Parathyroid adenoma (tissue), 2 donors: ENCODE measurements at regions not wholly inside any gene's neighbourhood (a gene's known extent, or its start where the extent isn't known, plus 50 kb on each side); places are given as distances from the start of the nearest gene placed in this dataset.

Experiments used
- H2AFZ ChIP-seq: fragments of 300-600 bp; sonication (generic); one replicate; pipeline ENCODE4 v1.7.0; 2017; ENCODE audit warnings: antibody characterized with exemption, mild to moderate bottlenecking
- H3K27ac ChIP-seq: fragments of 300-600 bp; sonication (generic); one replicate; pipeline ENCODE4 v1.7.0; 2017
- H3K27me3 ChIP-seq: fragments of 300-600 bp; sonication (generic); one replicate; pipeline ENCODE4 v1.7.0; 2017; ENCODE audit warnings: low read length; ENCODE audit not compliant: control insufficient read depth, insufficient read depth
- H3K36me3 ChIP-seq: fragments of 300-600 bp; sonication (generic); one replicate; pipeline ENCODE4 v1.7.0; 2017; ENCODE audit warnings: low read length; ENCODE audit not compliant: control insufficient read depth, insufficient read depth
- H3K4me1 ChIP-seq: fragments of 300-600 bp; sonication (generic); one replicate; pipeline ENCODE4 v1.7.0; 2017; ENCODE audit warnings: control low read depth
- H3K4me2 ChIP-seq: fragments of 300-600 bp; sonication (generic); one replicate; pipeline ENCODE4 v1.7.0; 2017; ENCODE audit warnings: low read length
- H3K4me3 ChIP-seq: fragments of 300-600 bp; sonication (generic); one replicate; pipeline ENCODE4 v1.7.0; 2017; ENCODE audit warnings: low read depth, low read length
- H3K79me2 ChIP-seq: fragments of 300-600 bp; sonication (generic); one replicate; pipeline ENCODE4 v1.7.0; 2017; ENCODE audit warnings: control low read depth
- H3K9ac ChIP-seq: fragments of 300-600 bp; sonication (generic); one replicate; pipeline ENCODE4 v1.7.0; 2017; ENCODE audit warnings: mild to moderate bottlenecking
- H3K9me3 ChIP-seq: fragments of 300-600 bp; sonication (generic); one replicate; pipeline ENCODE4 v1.7.0; 2017; ENCODE audit warnings: low read length; ENCODE audit not compliant: control insufficient read depth
- TF ChIP-seq, protein P1 (sequence below): fragments of 300-600 bp; sonication (generic); IDR thresholded peaks from one replicate; pipeline ENCODE4 v1.7.0; 2017; ENCODE audit warnings: antibody characterized with exemption, mild to moderate bottlenecking
- donor health status: primary hyperparathyroidism.

DNA sequence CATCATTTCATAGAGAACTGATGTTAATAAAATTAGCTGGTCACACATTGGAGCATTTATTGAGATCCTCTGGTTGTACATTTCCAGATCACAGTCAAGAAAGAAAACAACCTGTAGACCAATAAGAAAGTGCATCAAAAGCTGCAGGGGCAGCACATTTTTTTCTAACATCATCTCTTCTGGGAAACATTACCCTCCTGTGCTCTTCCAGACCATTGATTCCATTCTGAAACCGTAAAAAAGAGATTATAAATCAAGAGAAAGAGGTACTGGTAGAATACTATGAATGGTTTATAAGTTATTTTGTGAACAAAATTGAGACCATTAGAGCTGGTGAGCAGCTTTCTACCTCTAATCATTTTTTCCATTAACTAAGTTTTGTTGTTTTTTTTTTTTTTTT lies 1548.2 kb upstream of the CELF4 start:
- H3K27ac ChIP-seq: no peak overlapping the region
- H3K4me3 ChIP-seq: no peak overlapping the region
- no peaks in the 10 kb centered on the region for H3K4me1 ChIP-seq
- no peak overlapping the region for H2AFZ ChIP-seq
- no peaks in the 10 kb centered on the region for H3K27me3 ChIP-seq
- no peaks in the 10 kb centered on the region for H3K36me3 ChIP-seq
- H3K79me2 ChIP-seq: no peaks in the 10 kb centered on the region
- TF ChIP-seq, protein P1, sequence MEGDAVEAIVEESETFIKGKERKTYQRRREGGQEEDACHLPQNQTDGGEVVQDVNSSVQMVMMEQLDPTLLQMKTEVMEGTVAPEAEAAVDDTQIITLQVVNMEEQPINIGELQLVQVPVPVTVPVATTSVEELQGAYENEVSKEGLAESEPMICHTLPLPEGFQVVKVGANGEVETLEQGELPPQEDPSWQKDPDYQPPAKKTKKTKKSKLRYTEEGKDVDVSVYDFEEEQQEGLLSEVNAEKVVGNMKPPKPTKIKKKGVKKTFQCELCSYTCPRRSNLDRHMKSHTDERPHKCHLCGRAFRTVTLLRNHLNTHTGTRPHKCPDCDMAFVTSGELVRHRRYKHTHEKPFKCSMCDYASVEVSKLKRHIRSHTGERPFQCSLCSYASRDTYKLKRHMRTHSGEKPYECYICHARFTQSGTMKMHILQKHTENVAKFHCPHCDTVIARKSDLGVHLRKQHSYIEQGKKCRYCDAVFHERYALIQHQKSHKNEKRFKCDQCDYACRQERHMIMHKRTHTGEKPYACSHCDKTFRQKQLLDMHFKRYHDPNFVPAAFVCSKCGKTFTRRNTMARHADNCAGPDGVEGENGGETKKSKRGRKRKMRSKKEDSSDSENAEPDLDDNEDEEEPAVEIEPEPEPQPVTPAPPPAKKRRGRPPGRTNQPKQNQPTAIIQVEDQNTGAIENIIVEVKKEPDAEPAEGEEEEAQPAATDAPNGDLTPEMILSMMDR: no peak
- H3K9ac ChIP-seq: no peak overlapping the region
- H3K9me3 ChIP-seq: no peaks in the 10 kb centered on the region
- H3K4me2 ChIP-seq: no peak overlapping the region

DNA sequence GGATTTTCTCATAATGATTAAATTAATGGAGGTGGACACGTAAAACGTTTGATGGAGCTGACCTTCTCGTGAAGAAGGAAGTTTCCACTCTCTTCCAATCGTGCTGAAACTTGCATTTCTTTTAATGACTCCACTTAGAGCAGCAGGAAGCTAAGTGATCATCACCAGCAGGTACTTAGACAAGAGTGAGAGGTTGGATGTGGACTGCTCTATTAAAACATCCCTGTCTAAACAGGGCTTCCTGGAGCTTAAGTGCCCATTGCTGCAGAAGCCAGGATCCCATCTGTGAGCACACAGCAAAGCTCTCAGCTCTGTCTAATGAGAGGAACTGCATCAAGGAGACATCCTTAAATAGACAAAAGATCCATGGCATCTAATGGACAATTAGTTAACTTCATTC lies 1539.5 kb upstream of the CELF4 start:
- Histone ChIP-seq H2AFZ (no peak overlapping the region), H3K4me2 (no peak overlapping the region), H3K79me2 (no peaks in the 10 kb centered on the region), H3K36me3 (no peaks in the 10 kb centered on the region), H3K4me3 (no peak overlapping the region), H3K4me1 (no peaks in the 10 kb centered on the region), H3K9ac (no peak overlapping the region), H3K27me3 (no peaks in the 10 kb centered on the region), H3K9me3 (no peaks in the 10 kb centered on the region), H3K27ac (no peak overlapping the region)
- TF ChIP-seq, protein P1: no peak

DNA sequence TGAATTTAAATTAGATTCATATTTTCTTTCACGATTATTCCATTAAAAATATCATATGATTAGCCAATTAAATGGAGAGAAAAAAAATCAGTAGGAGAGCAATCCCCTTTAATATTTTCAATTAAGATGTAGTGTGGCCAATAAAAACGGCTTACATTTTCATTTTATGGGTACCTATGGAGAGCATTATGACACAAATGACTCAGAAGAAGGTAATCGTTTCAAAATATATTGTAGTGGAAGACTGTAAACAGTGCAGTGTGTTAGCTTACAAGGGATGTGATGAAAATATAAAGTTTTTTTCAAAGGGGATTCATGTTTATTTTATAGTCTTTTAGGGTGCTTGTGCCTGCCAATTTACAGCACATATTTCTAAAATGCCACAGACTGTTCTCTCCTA lies 1507.4 kb upstream of the CELF4 start:
- no peaks in the 10 kb centered on the region for H3K4me1 ChIP-seq
- H3K27ac ChIP-seq: no peak overlapping the region
- no peak overlapping the region for H3K4me3 ChIP-seq
- H3K27me3 ChIP-seq: no peaks in the 10 kb centered on the region
- H3K79me2 ChIP-seq: no peaks in the 10 kb centered on the region
- H3K36me3 ChIP-seq: no peaks in the 10 kb centered on the region
- TF ChIP-seq, protein P1: no peak
- H3K9me3 ChIP-seq: no peaks in the 10 kb centered on the region
- H3K9ac ChIP-seq: no peak overlapping the region
- no peak overlapping the region for H3K4me2 ChIP-seq
- H2AFZ ChIP-seq: no peak overlapping the region

DNA sequence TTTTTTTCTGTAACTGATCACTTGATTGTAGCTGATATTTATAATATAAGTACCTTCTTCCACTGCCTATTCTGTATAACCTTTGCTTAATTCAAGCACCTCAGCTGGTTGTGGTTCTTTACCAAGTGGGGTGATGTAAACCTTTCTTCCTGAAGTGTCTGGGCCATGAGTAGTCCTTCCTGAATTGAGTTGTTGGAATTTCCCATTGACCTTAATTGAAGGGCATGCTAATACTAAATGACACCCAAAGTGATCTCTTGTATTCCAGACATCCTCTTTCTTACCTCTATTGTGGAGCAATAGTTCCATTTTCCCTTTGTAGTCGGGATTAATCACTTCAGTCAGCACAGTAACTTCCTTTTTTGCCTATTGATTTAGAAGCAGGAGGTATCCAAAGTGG lies 1496.8 kb upstream of the CELF4 start:
- H3K36me3 ChIP-seq: no peaks in the 10 kb centered on the region
- H3K4me3 ChIP-seq: no peak overlapping the region
- no peak overlapping the region for H2AFZ ChIP-seq
- no peaks in the 10 kb centered on the region for H3K79me2 ChIP-seq
- no peak overlapping the region for H3K9ac ChIP-seq
- TF ChIP-seq, protein P1: no peak
- no peak overlapping the region for H3K4me2 ChIP-seq
- H3K4me1 ChIP-seq: no peaks in the 10 kb centered on the region
- no peak overlapping the region for H3K27ac ChIP-seq
- no peaks in the 10 kb centered on the region for H3K9me3 ChIP-seq
- H3K27me3 ChIP-seq: no peaks in the 10 kb centered on the region

DNA sequence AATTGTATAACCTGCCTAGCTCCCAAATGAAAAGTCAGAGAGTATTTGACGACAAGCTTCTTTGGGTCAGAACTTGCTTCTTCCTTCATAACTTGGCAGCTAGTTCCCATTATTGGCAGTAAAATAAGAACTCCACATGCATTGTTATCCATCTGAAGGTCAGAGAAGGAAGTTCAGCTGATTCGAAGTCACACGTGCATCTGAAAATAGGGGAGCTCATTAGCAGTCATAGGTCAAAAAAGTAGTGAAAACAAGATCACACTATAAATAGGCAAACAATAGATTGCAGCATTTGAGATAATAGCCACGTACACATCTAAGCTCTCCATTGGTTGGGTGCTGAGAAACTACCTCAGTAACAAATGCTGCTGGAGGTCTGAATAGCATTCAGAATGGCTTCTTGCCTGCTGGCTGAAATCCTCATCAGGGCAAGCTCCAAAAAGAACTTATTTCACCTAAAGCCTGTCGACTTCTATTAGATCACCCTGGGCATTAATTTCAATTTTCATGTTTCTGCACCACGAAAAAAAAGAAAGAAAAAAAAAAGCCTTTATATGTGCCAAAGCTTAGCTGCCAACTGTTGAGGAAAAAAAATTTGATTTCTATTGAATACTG lies 1492.9 kb upstream of the CELF4 start:
- H3K27ac ChIP-seq: no peak overlapping the region
- TF ChIP-seq, protein P1: no peak
- H3K4me3 ChIP-seq: no peak overlapping the region
- no peaks in the 10 kb centered on the region for H3K79me2 ChIP-seq
- no peak overlapping the region for H3K9ac ChIP-seq
- H3K27me3 ChIP-seq: no peaks in the 10 kb centered on the region
- H2AFZ ChIP-seq: no peak overlapping the region
- H3K36me3 ChIP-seq: no peaks in the 10 kb centered on the region
- H3K4me2 ChIP-seq: no peak overlapping the region
- H3K4me1 ChIP-seq: no peaks in the 10 kb centered on the region
- H3K9me3 ChIP-seq: no peaks in the 10 kb centered on the region
